ENCODE measurements at regions not wholly inside any gene's neighbourhood (a gene's known extent, or its start where the extent isn't known, plus 50 kb on each side); places are given as distances from the start of the nearest gene placed in this dataset.

GRCh38 chr14:98666545-98666944 lies 605.5 kb downstream of the BCL11B start:
- TF ChIP-seq CTCF (IDR thresholded peaks at IDR 0.05) (no peak), POLR2A (IDR thresholded peaks at IDR 0.05) (no peak), POLR2AphosphoS5 (IDR thresholded peaks at IDR 0.05) (no peak)
